Adrenal gland (tissue), 5 donors: ENCODE measurements at regions not wholly inside any gene's neighbourhood (a gene's known extent, or its start where the extent isn't known, plus 50 kb on each side); places are given as distances from the start of the nearest gene placed in this dataset.

Source experiments
- POLR2A ChIP-seq, 2 donors: fragments of 450-650 bp; IDR thresholded peaks; one replicate each; pipeline ENCODE4 v1.6.1; 2017; ENCODE audit warnings: antibody characterized with exemption in 2 of 2, mild to moderate bottlenecking in 2 of 2, moderate library complexity in 1 of 2
- TF ChIP-seq, protein P1 (sequence below), 6 experiments: fragments of 450-650 bp in 4 of 6; fragments of 200-600 bp in 2 of 6; sonication (generic) in 1 of 6; IDR thresholded peaks; 1 replicate in 5 of 6; 2 replicates in 1 of 6; pipeline versions ENCODE4 v1.5.1 to v1.8.0; 2016 to 2021; ENCODE audit warnings: antibody characterized with exemption in 6 of 6, mild to moderate bottlenecking in 2 of 6, moderate library complexity in 1 of 6
- donor health status: DM: no; HTN: no; CAD: no.

DNA sequence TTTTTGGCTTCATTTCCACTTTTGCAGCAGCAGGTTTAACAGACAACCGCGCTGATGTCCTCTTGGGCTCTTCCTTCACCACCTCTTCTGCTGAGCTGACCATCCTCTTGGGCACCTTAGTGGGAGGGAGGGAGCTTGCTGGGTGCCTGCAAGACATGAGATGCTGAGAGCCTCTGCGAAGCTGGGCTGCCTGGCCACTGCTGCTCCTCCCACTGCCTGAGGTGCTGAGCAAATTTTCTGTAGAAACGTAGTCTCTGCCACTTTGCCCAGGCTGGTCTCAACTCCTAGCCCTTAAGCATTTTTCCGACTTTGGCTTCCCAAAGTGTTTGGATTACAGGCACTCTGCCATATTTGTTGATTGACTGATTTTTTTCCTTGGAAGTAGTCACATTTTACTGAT, 422.2 kb upstream of the MC4R start:
- no peak for TF ChIP-seq POLR2A (IDR thresholded peaks at IDR 0.05)
- TF ChIP-seq, protein P1, sequence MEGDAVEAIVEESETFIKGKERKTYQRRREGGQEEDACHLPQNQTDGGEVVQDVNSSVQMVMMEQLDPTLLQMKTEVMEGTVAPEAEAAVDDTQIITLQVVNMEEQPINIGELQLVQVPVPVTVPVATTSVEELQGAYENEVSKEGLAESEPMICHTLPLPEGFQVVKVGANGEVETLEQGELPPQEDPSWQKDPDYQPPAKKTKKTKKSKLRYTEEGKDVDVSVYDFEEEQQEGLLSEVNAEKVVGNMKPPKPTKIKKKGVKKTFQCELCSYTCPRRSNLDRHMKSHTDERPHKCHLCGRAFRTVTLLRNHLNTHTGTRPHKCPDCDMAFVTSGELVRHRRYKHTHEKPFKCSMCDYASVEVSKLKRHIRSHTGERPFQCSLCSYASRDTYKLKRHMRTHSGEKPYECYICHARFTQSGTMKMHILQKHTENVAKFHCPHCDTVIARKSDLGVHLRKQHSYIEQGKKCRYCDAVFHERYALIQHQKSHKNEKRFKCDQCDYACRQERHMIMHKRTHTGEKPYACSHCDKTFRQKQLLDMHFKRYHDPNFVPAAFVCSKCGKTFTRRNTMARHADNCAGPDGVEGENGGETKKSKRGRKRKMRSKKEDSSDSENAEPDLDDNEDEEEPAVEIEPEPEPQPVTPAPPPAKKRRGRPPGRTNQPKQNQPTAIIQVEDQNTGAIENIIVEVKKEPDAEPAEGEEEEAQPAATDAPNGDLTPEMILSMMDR (IDR thresholded peaks at IDR 0.05), result no peak
